HG02943 (cell line): ENCODE measurements at regions not wholly inside any gene's neighbourhood (a gene's known extent, or its start where the extent isn't known, plus 50 kb on each side); places are given as distances from the start of the nearest gene placed in this dataset.

Source experiments
- ATAC-seq: cut with Tn5 transposase; IDR thresholded peaks from one replicate; pipeline ENCODE4 v1.9.1; 2021; ENCODE audit warnings: mild to moderate bottlenecking, low read depth, moderate library complexity; ENCODE audit not compliant: unreplicated experiment

GRCh38 chr22:47567126-47568090, 805.0 kb downstream of the TBC1D22A start:
- ATAC-seq, result no peak

GRCh38 chr22:47566491-47566890, 804.0 kb downstream of the TBC1D22A start:
- ATAC-seq, result no peak

- no peak for ATAC-seq
Observed at GRCh38 chr22:47565607-47566006, 803.2 kb downstream of the TBC1D22A start.

- no peak for ATAC-seq
Observed at GRCh38 chr22:47564651-47565434, 802.4 kb downstream of the TBC1D22A start.

- ATAC-seq, result no peak
Observed at GRCh38 chr22:47564158-47564450, 801.7 kb downstream of the TBC1D22A start.

GRCh38 chr22:47563406-47564157, 801.1 kb downstream of the TBC1D22A start:
- ATAC-seq, result no peak

GRCh38 chr22:47561766-47562165, 799.3 kb downstream of the TBC1D22A start:
- ATAC-seq, result no peak

- ATAC-seq, result no peak
Observed at GRCh38 chr22:47561115-47561675, 798.7 kb downstream of the TBC1D22A start.

- no peak for ATAC-seq
Observed at GRCh38 chr22:47558828-47559700, 796.6 kb downstream of the TBC1D22A start.

- no peak for ATAC-seq
Observed at GRCh38 chr22:47556473-47556872, 794.0 kb downstream of the TBC1D22A start.

GRCh38 chr22:47553436-47553835, 791.0 kb downstream of the TBC1D22A start:
- ATAC-seq, result no peak

GRCh38 chr22:47552541-47553205, 790.2 kb downstream of the TBC1D22A start:
- no peak for ATAC-seq

- no peak for ATAC-seq
Observed at GRCh38 chr22:47552024-47552423, 789.6 kb downstream of the TBC1D22A start.

GRCh38 chr22:47551431-47551775, 789.0 kb downstream of the TBC1D22A start:
- ATAC-seq, result no peak

- ATAC-seq, result no peak
Observed at GRCh38 chr22:47550524-47551430, 788.3 kb downstream of the TBC1D22A start.

- no peak for ATAC-seq
Observed at GRCh38 chr22:47549741-47550340, 787.4 kb downstream of the TBC1D22A start.

- ATAC-seq, result no peak
Observed at GRCh38 chr22:47548953-47549740, 786.7 kb downstream of the TBC1D22A start.
